HS-5 (cell line): ENCODE measurements at regions not wholly inside any gene's neighbourhood (a gene's known extent, or its start where the extent isn't known, plus 50 kb on each side); places are given as distances from the start of the nearest gene placed in this dataset.
"Not testable (repeated sequence)": the region's sequence is repeated elsewhere in the genome, so short reads cannot be mapped to it uniquely, and the experiment has no call there.

Experiments used
- DNase-seq: peaks from one replicate; pipeline ENCODE4 v3.0.0-alpha.2; 2012; ENCODE audit warnings: low read depth

DNA sequence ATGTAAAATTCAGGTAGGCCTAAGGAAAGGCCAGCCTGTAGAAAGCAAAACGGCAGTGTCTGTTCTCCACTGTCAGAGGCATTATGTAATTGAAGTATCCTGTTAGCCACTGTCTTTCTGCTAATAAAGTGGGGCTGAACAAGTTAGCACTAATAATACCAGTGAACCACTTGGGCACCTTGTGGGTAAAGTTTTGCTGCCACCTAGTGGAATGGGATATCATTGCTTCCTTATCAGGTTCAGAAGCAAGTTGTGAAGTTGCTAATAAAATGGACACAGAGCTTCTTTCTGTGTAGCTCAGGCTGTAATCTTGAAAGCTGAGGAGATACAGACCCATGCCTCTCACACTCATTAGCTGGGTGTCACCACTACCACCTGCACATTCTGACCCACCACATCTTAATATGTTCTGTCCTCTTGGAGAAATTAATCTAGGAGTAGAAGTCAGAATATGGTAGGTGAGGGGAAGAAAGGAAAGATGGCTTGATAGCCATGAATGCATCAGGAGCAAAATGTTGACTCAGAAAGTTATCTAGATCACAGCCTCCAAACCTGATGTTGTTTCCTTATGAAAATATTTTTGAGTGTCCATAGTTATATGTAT lies 175.1 kb downstream of the SEPTIN7 start:
- peak; percentile 38 for DNase-seq

DNA sequence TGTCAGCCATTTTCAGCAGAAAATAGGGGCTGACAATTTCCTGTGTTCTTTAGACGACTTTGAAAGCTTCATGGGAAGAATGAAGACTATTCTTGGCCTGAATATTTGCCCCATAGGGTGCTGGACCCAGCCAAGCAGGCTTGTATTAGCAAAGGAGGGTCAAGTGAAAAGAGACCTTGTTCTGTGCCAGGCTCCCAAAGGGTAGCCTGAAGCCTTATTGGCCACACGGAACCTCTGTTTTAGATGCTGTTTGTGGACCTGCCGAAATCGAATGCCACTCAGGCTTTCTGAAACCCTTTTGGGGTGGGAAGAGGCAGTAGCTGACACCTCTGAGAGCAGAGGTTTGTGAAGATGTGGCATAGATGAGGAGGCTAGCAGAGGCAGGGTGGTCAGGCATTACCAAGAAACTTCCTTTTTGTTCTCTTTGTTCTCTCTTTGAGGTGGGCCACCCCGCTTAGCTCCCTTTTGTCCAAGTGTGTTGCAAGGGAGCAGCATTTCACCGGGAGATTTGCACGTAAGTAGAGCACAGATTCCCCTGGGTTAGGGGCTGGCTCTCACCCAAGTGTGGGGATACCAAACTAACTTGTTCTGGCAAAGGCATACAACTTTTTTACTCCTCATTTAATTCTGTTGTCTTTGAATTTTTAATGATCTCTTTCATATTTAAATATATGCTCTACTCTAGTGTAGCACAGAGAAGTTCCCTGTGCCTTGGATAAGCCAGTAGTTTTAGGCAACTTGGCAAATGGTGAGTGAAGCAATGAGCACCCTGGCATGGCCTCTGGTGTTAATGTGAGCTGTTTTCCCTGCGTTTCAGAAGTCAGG lies 174.0 kb upstream of the EEPD1 start:
- DNase-seq = not testable (repeated sequence)

DNA sequence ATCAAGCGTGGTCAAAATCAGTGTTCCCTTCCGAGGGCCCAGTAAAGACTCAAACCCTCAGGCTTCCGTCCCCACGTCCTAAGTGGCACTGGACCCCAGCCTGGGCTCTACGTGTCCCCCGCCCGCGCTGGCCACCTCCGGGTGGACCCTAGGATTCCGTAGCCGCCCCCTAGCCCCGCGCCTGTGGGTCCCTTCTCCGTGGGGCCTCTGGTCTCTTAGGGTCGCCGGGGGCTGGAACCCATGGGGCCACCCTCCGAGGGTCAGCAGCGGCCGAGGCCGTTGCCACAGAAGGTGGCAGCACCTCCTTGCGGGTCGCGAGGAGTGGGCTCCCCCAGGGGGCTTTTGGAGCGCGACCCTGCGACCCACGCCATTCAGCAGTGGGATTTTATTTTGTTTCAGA lies 170.5 kb upstream of the EEPD1 start:
- no peak for DNase-seq

- no peak for DNase-seq
Observed at GRCh38 chr7:35983626-35984025, 169.4 kb upstream of the EEPD1 start.

DNA sequence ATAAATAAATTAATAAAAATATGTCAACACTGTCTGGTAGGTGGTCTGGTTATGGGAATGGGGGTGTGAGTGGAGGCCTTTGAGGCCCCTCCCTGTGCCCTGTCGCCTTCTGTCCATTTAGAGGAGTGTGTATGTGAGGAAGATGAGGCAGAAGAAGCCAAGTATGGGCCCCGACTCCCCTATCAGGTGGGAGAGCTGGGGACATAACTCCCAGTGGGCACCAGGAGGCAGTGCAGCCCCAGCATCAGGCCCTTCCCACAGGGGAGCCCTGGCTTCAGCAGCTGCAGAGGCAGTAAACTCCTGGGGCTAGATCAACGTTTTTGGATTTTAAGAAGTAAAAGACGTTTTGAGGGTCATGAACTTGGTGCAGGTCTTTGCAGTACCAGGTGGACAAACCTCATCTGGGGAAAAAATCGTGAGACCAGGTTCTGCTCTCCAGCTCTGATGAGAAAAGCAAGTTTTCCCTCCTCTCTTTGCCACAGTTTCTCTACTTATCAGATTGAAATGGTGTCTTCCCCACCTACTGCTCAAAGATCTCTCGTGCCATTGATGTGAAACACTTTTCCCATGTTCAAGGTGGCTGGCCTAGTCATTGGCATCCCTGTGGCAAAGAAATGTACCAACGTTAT lies 167.8 kb upstream of the EEPD1 start:
- peak; percentile 25 for DNase-seq

- no peak for DNase-seq
Observed at GRCh38 chr7:35987016-35987415, 166.0 kb upstream of the EEPD1 start.

GRCh38 chr7:35988105-35988504 lies 164.9 kb upstream of the EEPD1 start:
- DNase-seq = no peak

GRCh38 chr7:35988818-35989217 lies 164.2 kb upstream of the EEPD1 start:
- no peak for DNase-seq

DNA sequence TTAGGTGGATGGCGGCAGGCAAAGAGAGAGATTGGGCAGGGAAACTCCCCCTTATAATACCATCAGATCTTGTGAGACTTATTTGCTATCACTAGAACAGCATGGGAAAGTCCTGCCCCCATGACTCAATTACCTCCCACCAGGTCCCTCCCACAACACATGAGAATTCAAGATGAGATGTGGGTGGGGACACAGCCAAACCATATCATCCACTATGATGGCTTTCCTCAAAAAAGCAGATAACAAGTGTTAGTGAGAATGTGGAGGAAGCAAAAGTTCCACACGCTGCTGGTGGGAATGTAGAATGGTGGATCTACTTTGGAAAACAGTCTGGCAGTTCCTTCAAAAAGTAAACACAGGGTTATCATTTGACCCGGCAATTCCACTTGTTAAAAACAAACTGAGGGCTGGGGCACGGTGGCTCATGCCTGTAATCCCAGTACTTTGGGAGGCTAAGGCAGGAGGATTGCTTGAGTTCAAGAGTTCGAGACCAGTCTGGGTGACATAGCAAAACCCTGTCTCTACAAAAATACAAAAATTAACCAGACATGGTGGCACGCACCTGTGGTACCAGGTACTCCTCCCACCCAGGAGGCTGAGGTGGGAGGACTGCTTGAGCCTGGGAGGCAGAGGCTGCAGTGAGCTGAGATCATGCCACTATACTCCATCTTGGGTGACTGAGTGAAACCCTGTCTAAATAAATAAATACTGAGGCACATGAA lies 161.4 kb upstream of the EEPD1 start:
- no peak for DNase-seq

- no peak for DNase-seq
Observed at GRCh38 chr7:35992436-35992835, 160.6 kb upstream of the EEPD1 start.

GRCh38 chr7:35993113-35993512 lies 159.9 kb upstream of the EEPD1 start:
- no peak for DNase-seq

DNA sequence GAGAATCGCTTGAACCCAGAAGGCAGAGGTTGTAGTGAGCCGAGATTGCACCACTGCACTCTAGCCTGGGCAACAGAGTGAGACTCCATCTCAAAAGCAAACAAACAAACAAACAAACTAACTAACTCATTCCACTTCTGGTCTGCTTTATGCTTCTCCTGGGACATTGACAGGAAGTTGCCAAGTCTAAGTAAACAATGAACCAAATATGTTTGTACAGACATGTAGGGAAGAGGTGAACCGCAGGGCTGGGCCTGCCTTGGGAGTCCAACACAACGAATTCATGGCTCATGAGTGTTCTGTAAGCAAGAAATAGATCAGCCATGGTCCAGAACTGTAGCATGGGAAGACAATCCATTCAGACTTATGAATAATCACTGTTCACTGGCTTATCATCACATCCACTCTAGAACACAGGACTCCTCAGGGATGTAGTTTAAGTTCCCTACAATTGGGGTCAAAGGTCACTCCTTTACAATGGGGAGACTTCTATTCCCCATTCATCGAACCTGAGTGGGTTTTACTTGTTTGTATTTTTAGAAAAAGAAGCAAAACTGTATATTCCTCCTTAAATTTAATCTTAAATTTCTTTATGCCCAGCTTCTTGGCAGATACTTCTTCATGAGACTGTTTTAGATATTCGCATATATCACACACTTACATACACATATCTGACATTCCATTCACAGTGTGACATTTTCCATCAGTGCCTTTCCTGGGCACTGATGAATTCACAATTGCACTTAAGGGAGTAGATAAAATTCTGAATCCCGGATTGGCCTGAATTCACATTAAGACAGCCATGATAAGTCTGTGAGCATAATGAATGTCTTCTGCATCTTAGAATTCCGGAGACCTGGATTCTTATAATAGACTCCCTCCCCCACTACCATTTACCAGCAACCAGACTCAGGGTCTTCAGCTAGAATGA lies 159.1 kb upstream of the EEPD1 start:
- DNase-seq = no peak

DNA sequence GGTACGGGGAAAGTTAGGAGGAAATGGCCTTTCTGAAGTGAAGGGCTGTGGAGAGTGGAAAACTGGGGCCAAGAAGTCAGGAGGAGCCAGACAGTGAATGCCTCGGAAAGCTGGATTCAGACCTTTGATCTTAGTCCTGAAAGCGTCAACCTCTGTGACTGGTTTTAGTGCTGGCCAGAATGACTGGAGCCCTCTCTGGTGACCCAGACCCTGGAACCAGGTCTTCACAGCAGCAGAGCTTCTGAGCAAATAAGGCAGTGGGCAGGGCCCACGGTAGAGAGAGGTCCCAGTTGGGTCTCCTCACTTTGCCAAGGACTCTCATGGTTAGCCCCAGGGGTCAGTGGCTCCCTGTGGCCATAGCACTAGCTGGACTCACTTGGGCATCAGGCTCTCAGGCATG lies 157.7 kb upstream of the EEPD1 start:
- DNase-seq = no peak

DNA sequence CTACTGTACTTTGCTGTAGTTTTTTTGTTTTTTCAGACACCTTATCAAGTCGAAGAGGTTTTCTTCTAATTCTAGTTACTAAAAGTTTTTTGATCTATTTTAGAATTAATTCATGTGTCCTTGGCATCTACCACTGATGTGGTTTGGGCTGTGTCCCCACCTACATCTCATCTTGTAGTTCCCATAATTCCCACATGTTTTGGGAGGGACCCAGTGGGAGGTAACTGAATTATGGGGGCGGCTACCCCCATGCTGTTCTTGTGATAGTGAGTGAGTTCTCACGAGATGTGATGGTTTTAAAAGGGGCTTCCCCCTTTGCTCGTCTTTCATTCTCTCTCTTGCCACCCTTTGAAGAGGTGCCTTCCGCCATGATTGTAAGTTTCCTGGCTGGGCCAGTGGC lies 154.6 kb upstream of the EEPD1 start:
- DNase-seq = no peak

- no peak for DNase-seq
Observed at GRCh38 chr7:36001546-36001945, 151.5 kb upstream of the EEPD1 start.

DNA sequence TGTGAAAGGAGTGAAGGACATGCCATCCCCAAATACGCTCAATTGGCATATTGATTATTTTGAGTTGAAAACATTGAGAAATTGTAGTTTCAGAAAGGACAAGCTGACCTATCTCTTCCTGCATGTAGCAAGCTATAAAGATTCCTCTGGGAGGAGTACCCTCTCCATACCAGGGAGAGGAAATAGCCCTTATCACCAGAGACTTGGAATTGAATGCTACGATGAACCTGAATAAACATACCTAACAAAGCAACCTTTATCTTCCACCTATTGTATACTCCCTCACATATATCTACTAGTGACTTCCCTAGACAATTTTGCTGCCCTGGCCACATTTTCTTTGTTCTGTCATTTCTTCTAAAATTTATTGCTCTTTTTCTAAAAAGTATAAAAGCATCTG lies 150.2 kb upstream of the EEPD1 start:
- no peak for DNase-seq

GRCh38 chr7:36003343-36003742 lies 149.7 kb upstream of the EEPD1 start:
- DNase-seq = no peak

DNA sequence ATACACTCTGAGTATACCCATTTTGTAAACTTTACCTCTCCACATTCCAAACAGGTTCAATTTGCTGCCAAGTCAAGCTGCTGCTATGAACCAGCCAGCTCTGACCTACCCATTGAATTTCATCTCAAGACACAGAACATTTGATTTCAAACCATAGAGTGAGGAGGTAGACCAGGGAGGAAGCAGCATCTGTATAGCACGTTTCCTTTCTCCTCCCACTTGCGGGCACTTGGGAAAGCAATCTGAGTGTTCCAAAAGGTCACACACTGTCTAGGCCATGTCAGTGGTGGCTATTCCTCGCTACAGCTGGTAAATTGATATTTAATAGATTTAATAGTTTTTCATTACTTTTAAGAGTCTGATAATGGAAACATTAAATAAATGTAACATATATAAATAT lies 147.8 kb upstream of the EEPD1 start:
- DNase-seq = no peak

DNA sequence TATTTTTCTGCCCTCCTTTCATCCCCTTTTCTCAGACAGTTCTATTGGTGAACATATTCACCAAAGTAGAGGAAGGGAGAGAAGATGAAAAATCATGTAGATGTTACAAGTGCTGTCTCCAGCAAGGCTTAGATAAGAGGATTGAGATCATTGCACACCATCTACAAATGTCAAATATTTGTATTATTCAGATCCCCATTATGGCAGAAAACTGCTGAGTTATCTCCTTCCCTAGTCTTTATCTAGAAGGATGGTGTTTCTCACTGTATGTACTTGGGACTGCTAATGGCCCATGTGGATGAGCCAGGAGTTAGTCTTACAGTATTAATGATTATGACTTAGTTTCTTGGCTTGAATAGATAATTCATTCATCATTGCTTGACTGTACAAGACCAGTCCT lies 147.2 kb upstream of the EEPD1 start:
- no peak for DNase-seq

DNA sequence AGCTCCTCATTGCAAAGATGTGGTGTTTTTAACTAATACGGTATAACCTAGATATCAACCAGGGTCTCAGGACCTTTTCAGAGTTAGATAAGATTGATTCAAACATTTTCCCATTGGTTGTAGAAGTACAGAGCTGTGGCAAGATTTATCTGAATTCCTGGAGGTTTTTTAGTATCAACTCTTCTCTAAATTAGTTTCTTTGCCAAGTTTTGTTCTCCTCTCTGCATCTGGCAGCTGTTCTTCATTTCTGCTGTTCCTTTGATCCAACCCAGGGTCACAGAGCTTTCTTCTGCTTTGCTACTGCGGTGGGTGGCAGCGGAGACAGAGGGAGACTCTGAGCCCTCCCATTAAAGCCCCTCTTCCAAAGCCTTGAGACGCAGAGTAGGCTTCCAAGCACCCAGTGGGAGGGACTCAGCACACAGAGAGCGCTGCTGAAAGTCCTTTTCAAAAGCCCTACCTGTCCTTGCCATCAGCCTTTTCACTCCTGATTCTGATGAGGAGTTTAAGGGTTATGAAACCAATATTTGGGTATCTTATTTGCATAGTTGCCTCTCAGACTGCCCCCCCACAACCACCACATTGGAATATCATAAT lies 146.3 kb upstream of the EEPD1 start:
- no peak for DNase-seq
